RWPE2 (cell line): ENCODE measurements at regions not wholly inside any gene's neighbourhood (a gene's known extent, or its start where the extent isn't known, plus 50 kb on each side); places are given as distances from the start of the nearest gene placed in this dataset.

Experiments
- ATAC-seq: fragments of 200-7000 bp; cut with Tn5 transposase; 3 replicates; pipeline ENCODE4 v1.9.1; 2021; ENCODE audit warnings: low read depth
- DNase-seq: peaks from one replicate; pipeline ENCODE4 v3.0.0-alpha.2; 2020; ENCODE audit warnings: low spot score
- H3K27ac ChIP-seq: fragments of 450-650 bp; 2 replicates; pipeline ENCODE4 v1.5.1; 2017; ENCODE audit warnings: mild to moderate bottlenecking; ENCODE audit not compliant: poor library complexity, severe bottlenecking
- H3K27me3 ChIP-seq: fragments of 250-450 bp; sonication (Bioruptor Pico); 2 replicates; pipeline ENCODE4 v1.5.1; 2021; ENCODE audit warnings: mild to moderate bottlenecking, moderate library complexity; ENCODE audit not compliant: insufficient read depth, poor library complexity, severe bottlenecking
- H3K36me3 ChIP-seq: fragments of 250-450 bp; sonication (Bioruptor Pico); 2 replicates; pipeline ENCODE4 v1.5.1; 2020; ENCODE audit warnings: low read depth, mild to moderate bottlenecking, moderate library complexity
- H3K4me1 ChIP-seq: fragments of 250-450 bp; sonication (Bioruptor Pico); 2 replicates; pipeline ENCODE4 v1.5.1; 2021; ENCODE audit warnings: mild to moderate bottlenecking, moderate library complexity; ENCODE audit not compliant: insufficient read depth, poor library complexity, severe bottlenecking
- H3K4me3 ChIP-seq: fragments of 250-450 bp; sonication (Bioruptor Pico); 2 replicates; pipeline ENCODE4 v1.5.1; 2021; ENCODE audit warnings: mild to moderate bottlenecking, moderate library complexity; ENCODE audit not compliant: severe bottlenecking
- H3K9me3 ChIP-seq: fragments of 250-450 bp; sonication (Bioruptor Pico); 2 replicates; pipeline ENCODE4 v1.5.1; 2021; ENCODE audit warnings: mild to moderate bottlenecking, moderate library complexity; ENCODE audit not compliant: severe bottlenecking
- TF ChIP-seq, protein P1 (sequence below): fragments of 450-650 bp; IDR thresholded peaks from one replicate; pipeline ENCODE4 v1.5.1; 2017; ENCODE audit warnings: mild to moderate bottlenecking, moderate library complexity; ENCODE audit not compliant: poor library complexity, severe bottlenecking

GRCh38 chr7:94099679-94100078 lies 95.5 kb upstream of the BET1 start:
- Histone ChIP-seq H3K27ac (no peak overlapping the region), H3K36me3 (no peaks in the 10 kb centered on the region), H3K4me3 (no peak overlapping the region), H3K9me3 (no peaks in the 10 kb centered on the region), H3K4me1 (no peaks in the 10 kb centered on the region), H3K27me3 (no peaks in the 10 kb centered on the region)
- ATAC-seq (no peak), DNase-seq (no peak)
- TF ChIP-seq, protein P1, sequence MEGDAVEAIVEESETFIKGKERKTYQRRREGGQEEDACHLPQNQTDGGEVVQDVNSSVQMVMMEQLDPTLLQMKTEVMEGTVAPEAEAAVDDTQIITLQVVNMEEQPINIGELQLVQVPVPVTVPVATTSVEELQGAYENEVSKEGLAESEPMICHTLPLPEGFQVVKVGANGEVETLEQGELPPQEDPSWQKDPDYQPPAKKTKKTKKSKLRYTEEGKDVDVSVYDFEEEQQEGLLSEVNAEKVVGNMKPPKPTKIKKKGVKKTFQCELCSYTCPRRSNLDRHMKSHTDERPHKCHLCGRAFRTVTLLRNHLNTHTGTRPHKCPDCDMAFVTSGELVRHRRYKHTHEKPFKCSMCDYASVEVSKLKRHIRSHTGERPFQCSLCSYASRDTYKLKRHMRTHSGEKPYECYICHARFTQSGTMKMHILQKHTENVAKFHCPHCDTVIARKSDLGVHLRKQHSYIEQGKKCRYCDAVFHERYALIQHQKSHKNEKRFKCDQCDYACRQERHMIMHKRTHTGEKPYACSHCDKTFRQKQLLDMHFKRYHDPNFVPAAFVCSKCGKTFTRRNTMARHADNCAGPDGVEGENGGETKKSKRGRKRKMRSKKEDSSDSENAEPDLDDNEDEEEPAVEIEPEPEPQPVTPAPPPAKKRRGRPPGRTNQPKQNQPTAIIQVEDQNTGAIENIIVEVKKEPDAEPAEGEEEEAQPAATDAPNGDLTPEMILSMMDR, result no peak

DNA sequence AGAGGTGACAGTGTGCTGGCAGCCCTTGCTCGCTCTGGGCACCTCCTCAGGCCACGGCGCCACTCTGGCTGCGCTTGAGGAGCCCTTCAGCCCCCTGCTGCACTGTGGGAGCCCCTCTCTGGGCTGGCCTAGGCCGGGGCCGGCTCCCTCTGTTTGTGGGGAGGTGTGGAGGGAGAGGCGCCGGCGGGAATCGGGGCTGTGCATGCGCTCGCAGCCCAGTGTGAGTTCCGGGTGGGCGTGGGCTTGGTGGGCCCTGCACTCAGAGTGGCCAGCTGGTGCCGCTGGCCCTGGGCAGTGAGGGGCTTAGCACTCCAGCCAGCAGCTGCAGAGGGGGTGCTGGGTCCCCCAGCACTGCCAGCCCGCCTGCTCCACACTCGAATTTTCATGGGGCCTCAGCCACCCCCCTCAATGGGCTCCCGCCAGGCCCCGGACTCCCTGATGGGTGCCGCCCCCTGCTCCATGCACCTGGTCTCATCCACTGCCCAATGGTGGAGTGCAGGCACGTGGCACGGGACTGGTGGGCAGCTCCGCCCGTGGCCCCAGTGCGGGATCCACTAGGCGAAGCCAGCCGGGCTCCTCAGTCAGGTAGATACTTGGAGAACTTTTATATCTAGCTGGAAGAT lies 96.7 kb upstream of the BET1 start:
- no peak for ATAC-seq
- H3K9me3 ChIP-seq, result no peaks in the 10 kb centered on the region
- H3K36me3 ChIP-seq, result no peaks in the 10 kb centered on the region
- TF ChIP-seq, protein P1, result no peak
- DNase-seq, result no peak
- H3K4me3 ChIP-seq, result no peak overlapping the region
- no peaks in the 10 kb centered on the region for H3K27me3 ChIP-seq
- H3K27ac ChIP-seq, result no peak overlapping the region
- H3K4me1 ChIP-seq, result no peaks in the 10 kb centered on the region

DNA sequence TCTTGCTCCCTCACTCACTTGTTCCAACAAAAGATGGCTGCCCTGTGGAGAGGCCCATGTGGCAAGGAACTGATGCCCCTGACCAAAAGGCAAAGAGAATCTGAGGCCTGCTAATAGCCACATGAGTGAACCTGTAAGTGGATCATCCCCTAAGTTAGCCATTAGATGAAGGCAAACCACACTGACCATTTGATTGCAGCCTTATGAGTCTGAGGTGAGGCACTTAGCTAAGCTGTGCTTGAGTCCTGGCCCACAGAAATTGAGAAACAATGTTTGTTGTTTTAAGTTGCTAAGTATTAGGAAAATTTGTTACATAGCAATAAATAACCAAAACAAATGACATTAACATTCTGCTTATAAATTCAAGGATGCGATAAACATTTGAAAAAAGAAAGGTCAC lies 100.1 kb upstream of the BET1 start:
- H3K9me3 ChIP-seq, result no peaks in the 10 kb centered on the region
- ATAC-seq (no peak), DNase-seq (no peak)
- H3K27me3 ChIP-seq, result no peaks in the 10 kb centered on the region
- TF ChIP-seq, protein P1, result no peak
- no peaks in the 10 kb centered on the region for H3K4me1 ChIP-seq
- H3K4me3 ChIP-seq, result no peak overlapping the region
- no peak overlapping the region for H3K27ac ChIP-seq
- H3K36me3 ChIP-seq, result no peaks in the 10 kb centered on the region

- ATAC-seq (no peak), DNase-seq (no peak)
- no peak overlapping the region for H3K4me3 ChIP-seq
Observed at GRCh38 chr7:94109556-94109955, 105.4 kb upstream of the BET1 start.

GRCh38 chr7:94111009-94111408 lies 106.9 kb upstream of the BET1 start:
- no peak; the same call in 2 of the 3 replicates for ATAC-seq
- no peaks in the 10 kb centered on the region for H3K27me3 ChIP-seq
- H3K4me3 ChIP-seq, result no peak overlapping the region
- H3K9me3 ChIP-seq, result no peaks in the 10 kb centered on the region
- no peak overlapping the region for H3K27ac ChIP-seq
- no peaks in the 10 kb centered on the region for H3K36me3 ChIP-seq
- DNase-seq, result no peak
- H3K4me1 ChIP-seq, result no peaks in the 10 kb centered on the region
- TF ChIP-seq, protein P1, result no peak

More at GRCh38 chr7:94109556-94109955, 105.4 kb upstream of the BET1 start:
- no peaks in the 10 kb centered on the region for H3K27me3 ChIP-seq
- H3K36me3 ChIP-seq, result no peaks in the 10 kb centered on the region
- H3K9me3 ChIP-seq, result no peaks in the 10 kb centered on the region
- TF ChIP-seq, protein P1, result no peak
- H3K27ac ChIP-seq, result no peak overlapping the region
- no peaks in the 10 kb centered on the region for H3K4me1 ChIP-seq
